Endothelial cell of umbilical vein (primary cell): ENCODE measurements at regions not wholly inside any gene's neighbourhood (a gene's known extent, or its start where the extent isn't known, plus 50 kb on each side); places are given as distances from the start of the nearest gene placed in this dataset.

Source experiments
- BruUV-seq: library from RNA; stranded (reverse); fragments of 400-500 nt; replicated peaks from 2 replicates; lab custom pipeline; 2021; lab: Mats Ljungman, UMichigan
- CTCF ChIA-PET: fragments of 300-600, 350-600 bp; sonication (Branson Sonifier 250); formaldehyde crosslinking; loops from one replicate; lab custom pipeline; 2021; ENCODE audit warnings: antibody characterized with exemption, inconsistent platforms; lab: Charles Lee
- POLR2A ChIA-PET: fragments of 300-600, 350-600 bp; sonication (Branson Sonifier 250); formaldehyde crosslinking; loops from one replicate; lab custom pipeline; 2021; ENCODE audit warnings: antibody characterized with exemption, inconsistent platforms; lab: Charles Lee
- DNase-seq: peaks from one replicate; pipeline ENCODE4 v3.0.0-alpha.2; 2011; ENCODE audit warnings: low read depth, low spot score
- FAIRE-seq: peaks from 2 replicates; lab custom pipeline; 2011; peaks lifted over from hg19 to GRCh38; lab: Jason Lieb, UNC
- H2AFZ ChIP-seq: 2 replicates; pipeline ENCODE4 v1.6.0; 2012; ENCODE audit warnings: low read depth, low read length, control low read depth, inconsistent platforms
- H3K27ac ChIP-seq: 2 replicates; pipeline ENCODE4 v1.5.1; 2011; ENCODE audit warnings: low read depth, mild to moderate bottlenecking, control low read depth, low read length, moderate library complexity; ENCODE audit not compliant: insufficient read depth
- H3K27me3 ChIP-seq, 2 experiments: 2 replicates each; pipeline versions ENCODE4 v1.6.0 to v1.6.1; 2011; ENCODE audit warnings: low read length in 2 of 2, mixed read lengths in 1 of 2; ENCODE audit not compliant: control insufficient read depth in 2 of 2, insufficient read depth in 2 of 2
- H3K36me3 ChIP-seq, 2 experiments: 2 replicates in 1 of 2; 3 replicates in 1 of 2; pipeline ENCODE4 v1.5.1; 2011; ENCODE audit warnings: low read length in 2 of 2, mild to moderate bottlenecking in 1 of 2, moderate library complexity in 1 of 2; ENCODE audit not compliant: control insufficient read depth in 2 of 2, insufficient read depth in 2 of 2; ENCODE audit errors: extremely low read depth in 1 of 2
- H3K4me1 ChIP-seq: 3 replicates; pipeline ENCODE4 v1.5.1; 2011; ENCODE audit warnings: mild to moderate bottlenecking, low read length; ENCODE audit not compliant: control insufficient read depth, insufficient read depth; ENCODE audit errors: extremely low read depth
- H3K4me2 ChIP-seq: 2 replicates; pipeline ENCODE4 v1.6.1; 2011; ENCODE audit warnings: low read length, control low read depth, mixed read lengths; ENCODE audit not compliant: insufficient read depth
- H3K4me3 ChIP-seq, 3 experiments: fragments of 200-600 bp in 1 of 3; sonication (generic), shearing (Covaris generic) in 1 of 3; replicated peaks in 1 of 3; 2 replicates each; pipeline ENCODE4 v1.5.1; 2011 to 2016; ENCODE audit warnings: control low read depth in 3 of 3, low read length in 3 of 3, mild to moderate bottlenecking in 2 of 3, inconsistent platforms in 1 of 3, low read depth in 1 of 3, moderate library complexity in 1 of 3; ENCODE audit not compliant: insufficient read depth in 1 of 3
- H3K79me2 ChIP-seq: 2 replicates; pipeline ENCODE4 v1.6.0; 2012; ENCODE audit warnings: low read length, inconsistent platforms; ENCODE audit not compliant: control insufficient read depth, insufficient read depth
- H3K9ac ChIP-seq: replicated peaks from 2 replicates; pipeline ENCODE3; 2011; ENCODE audit warnings: low read length, control low read depth; ENCODE audit not compliant: insufficient read depth; ENCODE audit errors: extremely low read depth
- H3K9me1 ChIP-seq: replicated peaks from 3 replicates; pipeline ENCODE4 v1.6.0; 2011; ENCODE audit warnings: mild to moderate bottlenecking, low read length; ENCODE audit not compliant: control insufficient read depth, insufficient read depth; ENCODE audit errors: extremely low read depth
- H3K9me3 ChIP-seq: replicated peaks from 2 replicates; pipeline ENCODE4 v1.5.1; 2012; ENCODE audit warnings: low read length, inconsistent platforms; ENCODE audit not compliant: control insufficient read depth, insufficient read depth
- H4K20me1 ChIP-seq: replicated peaks from 2 replicates; pipeline ENCODE3; 2011; ENCODE audit warnings: mild to moderate bottlenecking, low read length; ENCODE audit not compliant: control insufficient read depth, insufficient read depth; ENCODE audit errors: extremely low read depth
- CTCF ChIP-seq, 2 donors: IDR thresholded peaks; 1 replicate in 1 of 2; 2 replicates in 1 of 2; pipeline ENCODE4 v1.5.1; 2011; ENCODE audit warnings: low read length in 2 of 2, mild to moderate bottlenecking in 2 of 2, moderate library complexity in 2 of 2, control low read depth in 1 of 2, inconsistent platforms in 1 of 2, low read depth in 1 of 2; ENCODE audit not compliant: insufficient read depth in 1 of 2; ENCODE audit errors: extremely low read depth in 1 of 2
- EZH2 ChIP-seq: IDR thresholded peaks from 2 replicates; pipeline ENCODE4 v1.6.1; 2012; ENCODE audit warnings: borderline replicate concordance, low read depth, mild to moderate bottlenecking, moderate library complexity, low read length, inconsistent platforms; ENCODE audit not compliant: severe bottlenecking
- FOS ChIP-seq: IDR thresholded peaks from 2 replicates; pipeline ENCODE4 v1.6.1; 2011; ENCODE audit warnings: mild to moderate bottlenecking, low read length, moderate library complexity, borderline replicate concordance; ENCODE audit not compliant: insufficient read depth
- GATA2 ChIP-seq: IDR thresholded peaks from 2 replicates; pipeline ENCODE4 v1.7.0; 2011; ENCODE audit warnings: low read depth, mild to moderate bottlenecking, moderate library complexity, mixed read lengths, low read length; ENCODE audit not compliant: insufficient read length, insufficient read depth
- JUN ChIP-seq: IDR thresholded peaks from 2 replicates; pipeline ENCODE4 v1.6.1; 2011; ENCODE audit warnings: borderline replicate concordance, low read depth; ENCODE audit not compliant: insufficient read length, insufficient read depth
- MAX ChIP-seq: IDR thresholded peaks from 2 replicates; pipeline ENCODE4 v1.6.1; 2011; ENCODE audit not compliant: insufficient read depth, insufficient read length
- MYC ChIP-seq: IDR thresholded peaks from one replicate; pipeline ENCODE4 v1.6.1; 2011; ENCODE audit warnings: mild to moderate bottlenecking, low read depth, low read length
- POLR2A ChIP-seq: IDR thresholded peaks from 2 replicates; pipeline ENCODE4 v1.6.1; 2012; ENCODE audit warnings: low read depth, mild to moderate bottlenecking, control low read depth, low read length
- POLR2AphosphoS5 ChIP-seq: IDR thresholded peaks from 2 replicates; pipeline ENCODE4 v1.6.1; 2012; ENCODE audit warnings: low read depth, mild to moderate bottlenecking, control low read depth, low read length, moderate library complexity; ENCODE audit not compliant: insufficient read depth
- dilution Hi-C: fragments of 300-500 bp; cut with MboI; formaldehyde crosslinking; loops from one replicate; pipeline ENCODE4 v1.15.0; 2019; ENCODE audit warnings: low sequenced_read_pairs; ENCODE audit not compliant: extremely low pct_ligation_motif_present
- intact Hi-C: fragments of 100-400 bp; cut with micrococcal nuclease; formaldehyde crosslinking; loops from one replicate; pipeline ENCODE4 v1.10.0; 2022

GRCh38 chr6:148250975-148251685, 91.5 kb upstream of the SASH1 start:
- CTCF ChIA-PET: interaction anchor here (0.8 to 2.6 kb wide), 10 partner anchors 10 to 868 kb away, joined by 3 to 18 read pairs (median 6); no protein-coding TSS in a partner anchor
- Histone ChIP-seq H3K9me1 (no peaks in the 10 kb centered on the region), H3K79me2 (no peaks in the 10 kb centered on the region), H3K36me3 (no peaks in the 10 kb centered on the region), H2AFZ (no peak overlapping the region), H3K4me2 (no peak overlapping the region), H3K9ac (no peak overlapping the region), H4K20me1 (no peaks in the 10 kb centered on the region), H3K27ac (no peak overlapping the region), H3K27me3 (no peaks in the 10 kb centered on the region), H3K4me1 (no peaks in the 10 kb centered on the region), H3K9me3 (no peaks in the 10 kb centered on the region), H3K4me3 (no peak overlapping the region)
- FAIRE-seq (peak; percentile 63), DNase-seq (peak; percentile 42)
- intact Hi-C loops (loop anchor here (1.0 to 5.0 kb wide), 3 partner anchors 74 to 213 kb away; partner anchors contain the start of gene SASH1), dilution Hi-C loops (no loop called here)
- BruUV-seq: no TSS peak
- POLR2A ChIA-PET: interaction anchor here (0.6 kb wide), 1 partner anchor 212 kb away, joined by 3 read pairs; no protein-coding TSS in a partner anchor
- TF ChIP-seq EZH2 (no peak), CTCF (IDR thresholded peaks at IDR 0.05; ENCODE audit: extremely low read depth in 1 of 2, insufficient read depth in 1 of 2, low read depth in 1 of 2, low read length in 2 of 2) (peak in 1 of 2 donors; percentile 16)

- H3K9me1 ChIP-seq: no peaks in the 10 kb centered on the region
- ChIA-PET POLR2A (no interaction called here), CTCF (interaction anchor here (1.3 to 2.6 kb wide), 7 partner anchors 12 to 745 kb away, joined by 3 to 12 read pairs (median 6); no protein-coding TSS in a partner anchor)
- no peaks in the 10 kb centered on the region for H3K4me1 ChIP-seq
- intact Hi-C loops (loop anchor here (1.0 to 5.0 kb wide), 3 partner anchors 75 to 212 kb away; partner anchors contain the start of gene SASH1), dilution Hi-C loops (no loop called here)
- no peak overlapping the region for H2AFZ ChIP-seq
- H3K4me2 ChIP-seq: no peak overlapping the region
- no peak for TF ChIP-seq MAX
- no peak for TF ChIP-seq MYC
- TF ChIP-seq POLR2AphosphoS5: no peak
- TF ChIP-seq GATA2: no peak
- TF ChIP-seq CTCF (IDR thresholded peaks at IDR 0.05; ENCODE audit: extremely low read depth in 1 of 2, insufficient read depth in 1 of 2, low read depth in 1 of 2, low read length in 2 of 2): no peak
- TF ChIP-seq EZH2: no peak
- TF ChIP-seq POLR2A: no peak
- no peak for TF ChIP-seq JUN
- TF ChIP-seq FOS: no peak
- DNase-seq (no peak), FAIRE-seq (no peak)
- no peak overlapping the region for H3K4me3 ChIP-seq
- H3K27ac ChIP-seq: no peak overlapping the region
- H3K27me3 ChIP-seq: no peaks in the 10 kb centered on the region
- no peaks in the 10 kb centered on the region for H4K20me1 ChIP-seq
- no peaks in the 10 kb centered on the region for H3K9me3 ChIP-seq
- no peak overlapping the region for H3K9ac ChIP-seq
- no TSS peak for BruUV-seq
- no peaks in the 10 kb centered on the region for H3K79me2 ChIP-seq
- no peaks in the 10 kb centered on the region for H3K36me3 ChIP-seq
These were observed 90.7 kb upstream of the SASH1 start for GRCh38 chr6:148251891-148252290.
